ENCODE measurements at regions not wholly inside any gene's neighbourhood (a gene's known extent, or its start where the extent isn't known, plus 50 kb on each side); places are given as distances from the start of the nearest gene placed in this dataset.

DNA sequence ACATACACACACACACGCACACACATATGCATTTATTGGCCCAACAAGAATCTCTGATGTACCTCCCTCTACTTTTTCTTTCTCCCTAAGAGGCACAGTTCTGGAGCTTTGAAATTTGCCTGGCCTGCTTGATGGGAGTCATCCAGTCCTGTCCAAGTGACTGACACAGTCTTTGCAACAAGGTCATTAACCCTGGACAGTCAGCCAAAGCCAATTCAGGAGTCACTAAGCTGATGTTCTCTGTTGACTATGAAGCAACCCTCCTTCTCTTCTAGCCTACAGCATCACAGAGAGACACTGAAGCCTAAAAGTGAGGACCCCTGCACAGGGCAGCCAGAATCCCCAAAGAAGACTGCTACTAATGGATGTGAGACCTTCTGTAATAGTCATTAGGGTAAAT, 123.1 kb downstream of the HHIPL2 start:
- DNase-seq (no peak), FAIRE-seq (no peak)
- Histone ChIP-seq H3K4me1 (ENCODE audit: control insufficient read depth in 2 of 3, insufficient read depth in 2 of 3, low read depth in 1 of 3, low read length in 3 of 3) (no peaks in the 10 kb centered on the region), H3K4me3 (ENCODE audit: low read length in 3 of 3) (no peak overlapping the region), H3K36me3 (ENCODE audit: control insufficient read depth in 2 of 3, insufficient read depth in 3 of 3, low read length in 3 of 3) (no peaks in the 10 kb centered on the region), H3K9me3 (ENCODE audit: control insufficient read depth in 2 of 3, insufficient read depth in 1 of 3, low read length in 3 of 3) (no peaks in the 10 kb centered on the region), H3K9ac (ENCODE audit: low read length in 3 of 3) (no peak overlapping the region), H3K27me3 (ENCODE audit: control insufficient read depth, insufficient read depth, low read length) (no peaks in the 10 kb centered on the region), H3K27ac (ENCODE audit: low read depth in 2 of 2, low read length in 2 of 2) (no peak overlapping the region)
- no peak for TF ChIP-seq CTCF (IDR thresholded peaks at IDR 0.05; ENCODE audit: borderline replicate concordance, extremely low read depth, insufficient read depth)
- intact Hi-C loops (cut with DNase I): no loop called here

DNA sequence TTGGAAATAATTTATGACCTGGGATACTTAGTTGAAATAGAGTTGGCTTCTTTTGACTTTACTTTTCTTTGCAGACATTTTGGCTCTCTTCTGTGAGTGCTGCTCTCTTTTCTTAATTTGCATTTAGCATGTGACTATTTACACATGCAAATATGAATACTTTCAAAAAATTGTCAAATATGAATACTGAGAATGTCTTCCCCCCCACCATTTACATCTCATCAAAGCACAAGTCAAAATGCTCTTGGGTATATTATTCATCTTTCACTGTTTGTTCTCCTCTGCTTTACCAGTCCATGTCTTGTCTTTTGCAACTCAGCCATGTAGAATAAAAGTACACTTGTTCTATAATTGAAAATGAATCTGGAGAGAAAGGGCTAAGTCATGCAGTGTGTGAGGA, 126.5 kb downstream of the HHIPL2 start:
- no peak overlapping the region for H3K27ac ChIP-seq (ENCODE audit: low read depth in 2 of 2, low read length in 2 of 2)
- H3K9ac ChIP-seq (ENCODE audit: low read length in 3 of 3): no peak overlapping the region
- no peak overlapping the region for H3K4me3 ChIP-seq (ENCODE audit: low read length in 3 of 3)
- DNase-seq: no peak
- no peaks in the 10 kb centered on the region for H3K36me3 ChIP-seq (ENCODE audit: control insufficient read depth in 2 of 3, insufficient read depth in 3 of 3, low read length in 3 of 3)
- no peak for TF ChIP-seq CTCF (IDR thresholded peaks at IDR 0.05; ENCODE audit: borderline replicate concordance, extremely low read depth, insufficient read depth)
- intact Hi-C loops (cut with DNase I): no loop called here
- FAIRE-seq: no peak
- no peaks in the 10 kb centered on the region for H3K4me1 ChIP-seq (ENCODE audit: control insufficient read depth in 2 of 3, insufficient read depth in 2 of 3, low read depth in 1 of 3, low read length in 3 of 3)
- H3K9me3 ChIP-seq (ENCODE audit: control insufficient read depth in 2 of 3, insufficient read depth in 1 of 3, low read length in 3 of 3): no peaks in the 10 kb centered on the region
- no peaks in the 10 kb centered on the region for H3K27me3 ChIP-seq (ENCODE audit: control insufficient read depth, insufficient read depth, low read length)

GRCh38 chr1:222420633-222421032, 127.3 kb downstream of the HHIPL2 start:
- Histone ChIP-seq H3K27me3 (ENCODE audit: control insufficient read depth, insufficient read depth, low read length) (no peaks in the 10 kb centered on the region), H3K36me3 (ENCODE audit: control insufficient read depth in 2 of 3, insufficient read depth in 3 of 3, low read length in 3 of 3) (no peaks in the 10 kb centered on the region), H3K9ac (ENCODE audit: low read length in 3 of 3) (no peak overlapping the region), H3K4me1 (ENCODE audit: control insufficient read depth in 2 of 3, insufficient read depth in 2 of 3, low read depth in 1 of 3, low read length in 3 of 3) (no peaks in the 10 kb centered on the region), H3K27ac (ENCODE audit: low read depth in 2 of 2, low read length in 2 of 2) (no peak overlapping the region), H3K9me3 (ENCODE audit: control insufficient read depth in 2 of 3, insufficient read depth in 1 of 3, low read length in 3 of 3) (no peaks in the 10 kb centered on the region), H3K4me3 (ENCODE audit: low read length in 3 of 3) (no peak overlapping the region)
- TF ChIP-seq CTCF (IDR thresholded peaks at IDR 0.05; ENCODE audit: borderline replicate concordance, extremely low read depth, insufficient read depth): no peak
- no peak for DNase-seq
- intact Hi-C loops (cut with DNase I): no loop called here
- no peak for FAIRE-seq

- Histone ChIP-seq H3K9ac (ENCODE audit: low read length in 3 of 3) (no peak overlapping the region), H3K9me3 (ENCODE audit: control insufficient read depth in 2 of 3, insufficient read depth in 1 of 3, low read length in 3 of 3) (no peaks in the 10 kb centered on the region), H3K36me3 (ENCODE audit: control insufficient read depth in 2 of 3, insufficient read depth in 3 of 3, low read length in 3 of 3) (no peaks in the 10 kb centered on the region), H3K27ac (ENCODE audit: low read depth in 2 of 2, low read length in 2 of 2) (no peak overlapping the region), H3K4me1 (ENCODE audit: control insufficient read depth in 2 of 3, insufficient read depth in 2 of 3, low read depth in 1 of 3, low read length in 3 of 3) (no peaks in the 10 kb centered on the region), H3K4me3 (ENCODE audit: low read length in 3 of 3) (no peak overlapping the region), H3K27me3 (ENCODE audit: control insufficient read depth, insufficient read depth, low read length) (no peaks in the 10 kb centered on the region)
- DNase-seq: no peak
- intact Hi-C loops (cut with DNase I): no loop called here
- no peak for FAIRE-seq
- no peak for TF ChIP-seq CTCF (IDR thresholded peaks at IDR 0.05; ENCODE audit: borderline replicate concordance, extremely low read depth, insufficient read depth)
These were observed 129.2 kb downstream of the HHIPL2 start for GRCh38 chr1:222418654-222419053.
